K562 (cell line): ENCODE measurements at regions not wholly inside any gene's neighbourhood (a gene's known extent, or its start where the extent isn't known, plus 50 kb on each side); places are given as distances from the start of the nearest gene placed in this dataset.

Experiments used
- ATAC-seq: fragments of 200-7000 bp; cut with Tn5 transposase; 3 replicates; pipeline ENCODE4 v1.9.1; 2020; ENCODE audit warnings: moderate library complexity
- BruUV-seq: library from RNA; stranded (reverse); fragments of 400-500 nt; replicated peaks from 2 replicates; lab custom pipeline; 2021; lab: Mats Ljungman, UMichigan
- CTCF ChIA-PET: fragments of 300-600 bp; formaldehyde crosslinking; extraction: SDS; loops from one replicate; lab custom pipeline; 2021; ENCODE audit warnings: low intra/inter-chr PET ratio; lab: Yijun Ruan, JAX
- POLR2A ChIA-PET: fragments of 300-600, 350-650 bp; sonication (Branson Sonifier 250); formaldehyde crosslinking; extraction: SDS; loops from one replicate; lab custom pipeline; 2021; ENCODE audit warnings: antibody characterized with exemption, inconsistent platforms; lab: Yijun Ruan, JAX
- DNase-seq, 4 experiments: peaks; one replicate each; pipeline versions ENCODE4 v3.0.0 to v3.0.0-alpha.2; 2011 to 2018; ENCODE audit warnings: low spot score in 3 of 4, mixed read lengths in 3 of 4; ENCODE audit errors: extremely low read depth in 1 of 4
- FAIRE-seq: peaks from 2 replicates; lab custom pipeline; 2011; peaks lifted over from hg19 to GRCh38; lab: Jason Lieb, UNC
- H2AFZ ChIP-seq: 2 replicates; pipeline ENCODE4 v1.6.0; 2011; ENCODE audit warnings: low read depth, low read length, control low read depth, inconsistent platforms
- H3K27ac ChIP-seq: fragments of 200-600 bp; 3 replicates; pipeline ENCODE4 v1.8.0; 2011; ENCODE audit warnings: low read depth, mild to moderate bottlenecking, control low read depth, inconsistent platforms, low read length, moderate library complexity, mixed read lengths; ENCODE audit errors: extremely low read depth
- H3K27me3 ChIP-seq, 2 experiments: fragments of 300-600 bp in 1 of 2; 2 replicates in 1 of 2; 3 replicates in 1 of 2; pipeline versions ENCODE4 v1.6.0 to v1.8.0; 2011; ENCODE audit warnings: inconsistent platforms in 2 of 2, low read length in 2 of 2, mild to moderate bottlenecking in 1 of 2, mixed read lengths in 1 of 2, moderate library complexity in 1 of 2; ENCODE audit not compliant: control insufficient read depth in 2 of 2, insufficient read depth in 2 of 2
- H3K36me3 ChIP-seq: fragments of 300-600 bp; 3 replicates; pipeline ENCODE4 v1.8.0; 2011; ENCODE audit warnings: mild to moderate bottlenecking, low read length, inconsistent platforms; ENCODE audit not compliant: control insufficient read depth, insufficient read depth
- H3K4me1 ChIP-seq, 2 experiments: fragments of 200-600 bp in 1 of 2; replicated peaks in 1 of 2; 2 replicates in 1 of 2; 3 replicates in 1 of 2; pipeline versions ENCODE4 v1.5.1 to v1.8.0; 2011; ENCODE audit warnings: inconsistent platforms in 2 of 2, low read length in 2 of 2, mild to moderate bottlenecking in 1 of 2, mixed read lengths in 1 of 2, moderate library complexity in 1 of 2; ENCODE audit not compliant: control insufficient read depth in 2 of 2, insufficient read depth in 2 of 2
- H3K4me2 ChIP-seq: 2 replicates; pipeline ENCODE4 v1.6.1; 2011; ENCODE audit warnings: low read length, control low read depth, inconsistent platforms, mixed read lengths; ENCODE audit not compliant: insufficient read depth
- H3K4me3 ChIP-seq: fragments of 200-600 bp; sonication (generic), shearing (Covaris generic); 2 replicates; pipeline ENCODE4 v1.5.1; 2016; ENCODE audit warnings: control low read depth, inconsistent platforms
- H3K79me2 ChIP-seq: fragments of 200-600 bp; 3 replicates; pipeline ENCODE4 v1.8.0; 2011; ENCODE audit warnings: low read length, inconsistent platforms; ENCODE audit not compliant: control insufficient read depth, insufficient read depth
- H3K9ac ChIP-seq, 2 experiments: 2 replicates each; pipeline versions ENCODE4 v1.6.0 to v1.6.1; 2011; ENCODE audit warnings: low read depth in 2 of 2, low read length in 2 of 2, control low read depth in 1 of 2, inconsistent platforms in 1 of 2, mild to moderate bottlenecking in 1 of 2, mixed read lengths in 1 of 2; ENCODE audit not compliant: insufficient read depth in 1 of 2
- H3K9me1 ChIP-seq: one replicate; pipeline ENCODE4 v1.6.0; 2011; ENCODE audit warnings: inconsistent platforms, mild to moderate bottlenecking, low read length, moderate library complexity; ENCODE audit not compliant: control insufficient read depth, insufficient read depth
- H3K9me3 ChIP-seq: replicated peaks from 2 replicates; pipeline ENCODE4 v1.5.1; 2011; ENCODE audit warnings: low read depth, low read length, inconsistent platforms; ENCODE audit not compliant: control insufficient read depth, insufficient read depth
- H4K20me1 ChIP-seq: replicated peaks from 2 replicates; pipeline ENCODE4 v1.6.1; 2011; ENCODE audit warnings: low read length, inconsistent platforms, mixed read lengths; ENCODE audit not compliant: control insufficient read depth, insufficient read depth
- CAMTA2 ChIP-seq: fragments of 250-450 bp; sonication (Bioruptor Pico); conservative IDR thresholded peaks from 2 replicates; pipeline ENCODE4 v1.5.1; 2022
- TEAD4 ChIP-seq, 2 experiments: sonication (generic) in 1 of 2; formaldehyde crosslinking in 1 of 2; IDR thresholded peaks; 2 replicates each; pipeline versions ENCODE4 v1.6.1 to v1.8.0; 2012 to 2022; ENCODE audit warnings: borderline replicate concordance in 1 of 2, inconsistent platforms in 1 of 2, low read length in 1 of 2, mild to moderate bottlenecking in 1 of 2, missing genetic modification reagents in 1 of 2
- WGBS: fragments of 100-300 bp; shearing (Covaris generic); methylation state at CpG from one replicate; pipeline ENCODE4 v1.1.6; 2016; ENCODE audit warnings: low coverage, mixed read lengths; ENCODE audit not compliant: insufficient coverage; ENCODE audit errors: missing lambda C conversion rate; 5-methylcytosine and 5-hydroxymethylcytosine counted together
- in situ Hi-C: fragments of 300-500 bp; cut with MboI; formaldehyde crosslinking; loops from 4 replicates; pipeline ENCODE4 v1.15.0; 2018; ENCODE audit warnings: inconsistent platforms, mixed read lengths
- intact Hi-C: fragments of 100-400 bp; cut with micrococcal nuclease; formaldehyde crosslinking; loops from 2 replicates; pipeline ENCODE4 v1.14.2; 2022
- TF ChIP-seq, protein P1 (sequence below): IDR thresholded peaks from 2 replicates; pipeline ENCODE4 v1.6.1; 2016; ENCODE audit warnings: missing genetic modification characterization, missing compliant biosample characterization

DNA sequence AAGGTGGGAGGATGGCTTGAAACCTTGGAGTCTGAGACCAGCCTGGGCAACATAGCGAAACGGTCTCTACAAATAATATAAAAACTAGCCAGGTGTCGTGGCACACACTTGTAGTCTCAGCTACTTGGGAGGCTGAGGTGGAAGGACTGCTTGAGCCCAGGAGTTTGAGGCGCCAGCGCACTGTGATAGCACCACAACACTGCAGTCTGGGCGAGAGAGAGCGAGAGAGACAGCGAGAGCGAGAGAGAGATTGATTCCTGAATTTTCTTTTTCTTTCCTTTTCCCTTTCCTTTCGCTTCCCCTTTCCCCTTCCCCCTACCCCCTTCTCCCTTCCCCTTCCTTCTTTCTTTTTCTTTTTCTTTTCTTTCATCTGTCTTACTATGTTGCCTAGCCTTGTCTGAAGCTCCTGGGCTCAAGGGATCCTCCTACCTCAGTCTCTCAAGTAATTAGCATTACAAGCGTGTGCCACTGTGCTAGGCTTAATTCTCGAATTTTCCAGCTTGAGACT lies 162.4 kb upstream of the ZBED5 start:
- intact Hi-C loops = loop anchor here (2.0 kb wide), 1 partner anchor 87 kb away; no protein-coding TSS in a partner anchor
- no peak overlapping the region; the same call in 1 of the 2 replicates for H3K4me2 ChIP-seq
- no peaks in the 10 kb centered on the region for H3K27me3 ChIP-seq
- ChIA-PET CTCF (interaction anchor here (3.2 to 4.6 kb wide), 2 partner anchors 87 to 228 kb away, joined by 24 to 46 read pairs; no protein-coding TSS in a partner anchor), POLR2A (interaction anchor here (0.9 to 1.4 kb wide), 5 partner anchors 9 to 228 kb away, joined by 3 to 6 read pairs (median 3); no protein-coding TSS in a partner anchor)
- no peak for DNase-seq
- peaks cover 0 to 4% of the 10 kb centered on the region in 2 experiments; a peak in 2 of 5 replicates for H3K4me1 ChIP-seq
- WGBS = 44% methylated on average over 11 of the region's 12 CpGs
- 0 out of 2 replicates have a peak overlapping the region, but pooled peaks have one; percentile 18 for H2AFZ ChIP-seq
- in situ Hi-C loops = loop anchor here (5.0 kb wide), 2 partner anchors 88 to 228 kb away; no protein-coding TSS in a partner anchor
- no peaks in the 10 kb centered on the region for H3K36me3 ChIP-seq
- no peak overlapping the region for H3K9ac ChIP-seq
- H3K9me3 ChIP-seq = no peaks in the 10 kb centered on the region
- H3K9me1 ChIP-seq = no peaks in the 10 kb centered on the region
- peak; percentile 19; the same call in 1 of the 3 replicates for ATAC-seq
- H3K79me2 ChIP-seq = no peaks in the 10 kb centered on the region
- no peak for TF ChIP-seq TEAD4 (IDR thresholded peaks at IDR 0.05; ENCODE audit: low read length)
- TF ChIP-seq TEAD4 (CRISPR knock-in tag; IDR thresholded peaks at IDR 0.05; ENCODE audit: borderline replicate concordance) = no peak
- no peak for TF ChIP-seq CAMTA2 (CRISPR knock-in tag)
- TF ChIP-seq, protein P1, sequence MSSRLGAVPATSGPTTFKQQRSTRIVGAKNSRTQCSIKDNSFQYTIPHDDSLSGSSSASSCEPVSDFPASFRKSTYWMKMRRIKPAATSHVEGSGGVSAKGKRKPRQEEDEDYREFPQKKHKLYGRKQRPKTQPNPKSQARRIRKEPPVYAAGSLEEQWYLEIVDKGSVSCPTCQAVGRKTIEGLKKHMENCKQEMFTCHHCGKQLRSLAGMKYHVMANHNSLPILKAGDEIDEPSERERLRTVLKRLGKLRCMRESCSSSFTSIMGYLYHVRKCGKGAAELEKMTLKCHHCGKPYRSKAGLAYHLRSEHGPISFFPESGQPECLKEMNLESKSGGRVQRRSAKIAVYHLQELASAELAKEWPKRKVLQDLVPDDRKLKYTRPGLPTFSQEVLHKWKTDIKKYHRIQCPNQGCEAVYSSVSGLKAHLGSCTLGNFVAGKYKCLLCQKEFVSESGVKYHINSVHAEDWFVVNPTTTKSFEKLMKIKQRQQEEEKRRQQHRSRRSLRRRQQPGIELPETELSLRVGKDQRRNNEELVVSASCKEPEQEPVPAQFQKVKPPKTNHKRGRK = peak; percentile 79
- no peak for FAIRE-seq
- no peak overlapping the region for H3K4me3 ChIP-seq
- BruUV-seq = no TSS peak
- no peak overlapping the region for H3K27ac ChIP-seq
- no peaks in the 10 kb centered on the region for H4K20me1 ChIP-seq
